ENCODE measurements at regions not wholly inside any gene's neighbourhood (a gene's known extent, or its start where the extent isn't known, plus 50 kb on each side); places are given as distances from the start of the nearest gene placed in this dataset.

DNA sequence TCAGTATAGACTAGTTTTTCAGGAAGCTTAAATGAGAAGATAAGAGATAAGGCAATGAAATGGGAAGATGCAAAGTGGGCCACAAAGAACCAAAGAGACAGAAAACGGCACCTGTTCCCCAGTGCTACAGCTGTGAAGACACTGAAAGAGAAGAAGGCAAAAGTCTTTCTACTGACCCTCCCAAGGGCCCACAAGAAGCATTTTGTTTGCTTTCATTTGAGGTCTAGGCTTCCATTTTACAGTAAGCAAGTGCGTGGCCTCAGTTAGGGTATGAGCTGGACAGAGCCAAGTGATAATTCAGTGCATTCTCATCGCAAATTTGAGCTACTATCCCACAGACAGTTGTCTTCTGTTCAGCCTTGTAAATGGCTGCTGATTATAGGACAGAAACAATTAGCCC, 53.4 kb upstream of the STK17B start:
- no peak for DNase-seq

GRCh38 chr2:196225213-196225612, 53.8 kb upstream of the STK17B start:
- no peak for DNase-seq

GRCh38 chr2:196226058-196226706, 54.8 kb upstream of the STK17B start:
- no peak for DNase-seq

- DNase-seq: no peak
Observed at GRCh38 chr2:196226707-196227065, 55.3 kb upstream of the STK17B start.

DNA sequence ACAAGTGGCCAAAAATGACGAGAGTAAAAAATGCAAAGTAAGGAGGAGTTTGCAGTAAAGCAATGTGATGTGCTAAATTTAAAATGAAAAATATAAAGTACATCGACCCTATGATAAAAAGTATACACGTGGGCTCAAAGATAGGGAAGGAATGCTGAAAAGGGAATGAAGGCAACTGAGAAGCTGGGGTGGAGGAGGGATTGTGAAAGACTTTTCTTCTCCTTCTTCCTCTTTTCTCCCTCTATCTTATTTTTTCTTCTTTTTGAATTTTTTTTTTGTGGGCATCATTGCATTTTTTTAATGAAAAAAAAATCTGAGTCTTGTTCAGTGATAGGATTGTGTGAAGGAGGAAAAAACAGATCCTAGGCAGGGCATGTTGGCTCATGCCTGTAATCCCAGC, 57.6 kb upstream of the STK17B start:
- DNase-seq: no peak

DNA sequence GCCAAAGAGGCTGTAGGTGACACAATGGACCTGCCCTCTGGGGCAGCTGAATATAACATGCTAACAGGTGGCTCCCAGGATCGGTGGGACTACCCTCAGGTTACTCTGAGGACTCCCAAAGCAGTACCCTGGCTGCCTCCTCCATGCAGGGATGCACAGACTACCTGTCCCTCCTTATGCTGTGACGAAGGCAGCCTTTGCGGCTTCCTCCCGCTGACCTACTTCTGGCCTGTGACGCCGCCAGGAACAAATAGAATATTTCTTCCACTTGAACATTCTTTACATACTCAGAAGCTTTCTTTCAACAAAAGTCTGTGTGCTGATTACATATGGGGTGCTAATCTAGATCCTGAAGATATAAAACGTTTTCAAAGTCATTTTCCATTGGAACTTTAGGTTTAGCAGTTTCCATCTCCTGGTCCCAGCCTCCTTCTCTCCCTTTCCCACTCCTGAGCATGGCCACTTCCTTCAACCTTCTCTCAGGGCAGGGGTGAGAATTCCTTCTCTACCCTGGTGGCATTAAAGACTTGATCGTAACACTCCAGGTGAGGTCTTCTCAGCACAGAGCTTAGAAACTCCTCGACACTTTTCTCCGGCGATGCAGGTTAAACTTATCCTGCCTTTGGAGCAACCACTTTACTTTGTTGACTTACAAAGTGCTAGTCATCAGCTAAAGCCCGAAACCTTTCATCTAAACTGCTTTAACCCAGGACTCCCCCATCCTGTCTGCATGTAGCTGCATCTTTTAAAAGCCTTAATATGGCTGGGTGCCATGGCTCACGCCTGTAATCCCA, 58.9 kb upstream of the STK17B start:
- no peak for DNase-seq

- DNase-seq: no peak
Observed at GRCh38 chr2:196233021-196233804, 61.8 kb upstream of the STK17B start.

GRCh38 chr2:196233805-196234475, 62.6 kb upstream of the STK17B start:
- no peak for DNase-seq

DNA sequence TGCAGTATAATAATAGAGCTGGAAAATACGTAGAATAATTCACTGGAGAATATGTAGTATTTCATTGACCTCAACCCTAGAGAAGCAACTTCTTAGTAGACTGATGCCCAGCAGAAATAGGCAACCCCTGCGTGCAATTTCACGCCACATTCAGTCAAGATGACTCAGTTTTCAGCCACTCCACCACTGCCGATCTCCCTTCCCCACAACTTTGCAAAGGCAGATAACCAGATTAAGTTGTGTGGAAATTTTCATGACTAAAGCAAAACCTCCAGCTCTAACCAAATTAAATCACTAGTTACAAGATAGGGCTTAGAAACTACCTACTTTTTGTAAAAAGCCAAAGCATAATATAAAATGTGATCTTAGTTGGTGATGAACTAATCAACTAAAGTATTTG, 63.3 kb upstream of the STK17B start:
- DNase-seq: no peak

DNA sequence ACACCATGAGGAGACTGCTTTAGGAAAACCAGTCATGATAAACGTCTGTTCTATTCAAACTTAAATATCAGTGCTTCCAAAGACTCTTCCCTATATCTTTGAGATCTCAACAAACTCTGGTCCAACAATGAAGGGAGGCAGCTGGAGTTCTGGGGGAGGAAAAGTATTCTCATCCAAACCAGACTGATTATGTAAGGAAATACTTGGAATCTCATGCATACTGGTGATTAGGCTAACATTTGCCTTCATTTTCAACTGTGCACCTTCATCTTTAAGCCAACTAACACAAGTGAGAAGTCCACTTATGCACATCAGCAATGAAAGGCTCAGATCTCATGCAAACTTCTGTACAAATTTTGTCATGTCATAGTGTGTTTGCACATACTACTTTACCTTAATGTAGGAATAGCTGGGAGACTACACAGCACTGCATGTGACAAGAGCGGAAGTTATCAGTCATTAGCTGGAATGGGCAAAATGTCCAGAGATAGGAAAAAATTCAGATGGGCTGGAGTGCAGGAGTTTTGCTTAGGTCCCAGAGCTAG, 67.5 kb upstream of the STK17B start:
- DNase-seq: no peak

DNA sequence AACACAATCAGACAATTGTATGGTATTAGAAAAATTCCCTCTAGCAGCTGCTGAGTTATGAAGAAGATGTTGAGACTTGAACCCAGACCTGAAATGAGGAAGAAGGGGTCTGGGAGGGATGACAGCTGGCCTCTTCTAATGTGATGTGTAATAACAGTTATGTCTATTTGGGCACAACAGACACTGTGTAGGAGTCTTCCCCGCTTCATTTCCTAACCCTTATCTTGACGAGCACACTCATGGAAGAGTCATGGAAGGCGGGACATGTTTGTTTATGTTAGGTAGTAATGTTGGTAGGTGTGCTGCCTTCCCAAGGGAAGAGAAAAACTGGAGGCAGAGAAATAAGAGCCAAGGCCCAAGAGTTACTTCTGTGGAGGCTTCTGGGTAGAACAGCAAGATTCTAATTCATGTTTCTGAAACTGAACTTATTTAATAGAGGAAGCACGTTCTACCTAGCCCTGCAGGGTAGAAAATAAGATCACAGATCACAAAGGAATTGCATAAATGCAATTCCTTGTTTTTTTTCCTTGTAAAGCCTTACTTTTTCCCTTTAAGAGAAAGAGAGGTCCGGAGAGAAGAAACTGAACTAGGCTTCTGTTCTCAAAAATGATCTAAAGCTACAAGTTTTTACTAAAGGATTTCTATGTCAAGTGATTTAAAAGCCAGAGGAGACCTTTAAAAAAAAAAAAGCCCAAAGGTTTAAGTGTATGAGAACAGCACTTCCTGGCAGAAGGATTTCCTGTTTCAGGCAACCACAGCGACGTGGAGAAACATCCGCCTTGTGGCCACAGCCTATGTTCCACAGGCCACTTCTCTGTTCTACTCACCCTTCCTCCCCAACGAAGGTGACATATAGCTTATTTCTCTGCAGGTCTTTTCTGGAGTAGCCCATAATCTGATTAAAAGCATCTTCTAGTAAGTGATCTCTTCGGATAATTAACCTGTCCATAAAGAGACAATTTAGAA, 68.5 kb upstream of the STK17B start:
- DNase-seq: no peak

- no peak for DNase-seq
Observed at GRCh38 chr2:196241175-196241574, 69.8 kb upstream of the STK17B start.

- DNase-seq: no peak
Observed at GRCh38 chr2:196242131-196242620, 70.8 kb upstream of the STK17B start.

DNA sequence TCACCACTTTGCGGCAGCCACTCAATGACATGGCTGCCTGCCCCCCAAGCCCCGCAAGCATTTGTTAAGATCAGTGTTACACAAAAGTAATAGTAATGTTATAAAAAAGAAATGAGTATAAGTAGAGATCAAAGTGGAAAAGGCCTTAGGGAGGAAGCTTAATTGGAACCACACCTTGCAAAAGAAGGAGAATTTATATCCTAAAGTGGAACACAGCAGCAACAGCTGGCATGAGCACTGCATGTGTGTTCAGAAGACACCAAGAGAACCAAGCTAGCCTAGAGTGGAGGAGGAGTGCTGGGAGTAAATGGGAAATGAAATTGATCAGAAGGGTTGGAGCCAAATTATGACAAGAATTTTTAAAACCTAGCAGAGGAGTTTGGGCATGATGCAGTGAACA, 73.1 kb upstream of the STK17B start:
- DNase-seq: no peak

- DNase-seq: no peak
Observed at GRCh38 chr2:196244966-196245365, 73.6 kb upstream of the STK17B start.

GRCh38 chr2:196245378-196246140, 74.2 kb upstream of the STK17B start:
- no peak for DNase-seq

- DNase-seq: no peak
Observed at GRCh38 chr2:196247114-196247975, 76.0 kb upstream of the STK17B start.

DNA sequence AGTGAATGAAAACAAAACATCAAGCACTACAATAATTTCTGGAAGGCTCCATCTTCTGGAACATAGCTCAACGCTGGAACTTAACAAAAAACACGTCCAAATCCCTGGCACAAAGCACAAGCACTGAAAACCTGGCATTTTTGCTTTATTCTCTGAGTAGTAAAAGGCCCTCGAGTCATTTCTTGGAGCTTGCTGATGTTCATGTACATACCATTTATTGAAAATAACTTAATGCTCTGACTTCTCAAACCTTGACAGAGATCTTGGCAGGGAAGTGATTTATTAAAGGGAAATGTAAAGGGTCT, 76.5 kb upstream of the STK17B start:
- DNase-seq: no peak

GRCh38 chr2:196248467-196249094, 77.2 kb upstream of the STK17B start:
- DNase-seq: no peak

DNA sequence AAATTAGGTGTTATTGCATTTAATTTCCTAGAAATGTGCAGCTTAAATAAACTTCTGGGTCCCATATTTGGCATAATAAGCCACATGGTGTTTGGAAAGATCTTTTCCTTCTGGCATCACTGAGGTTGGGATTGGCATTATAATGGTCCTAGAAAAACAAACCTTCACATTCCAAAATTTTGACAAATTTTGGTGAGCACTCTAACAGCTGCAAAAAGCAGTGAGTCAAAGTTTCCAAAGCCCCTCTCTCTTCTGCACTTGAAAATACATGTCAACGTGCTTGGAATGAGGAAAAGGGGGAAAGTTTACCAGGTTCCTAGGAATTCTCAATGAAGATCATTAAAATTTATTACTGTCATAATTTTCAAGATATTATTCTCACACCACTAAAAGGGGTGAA, 77.8 kb upstream of the STK17B start:
- DNase-seq: no peak

Data from NCI-H187 treated with DMSO at 0.1 percent for 48 hours (cell line).